Dermis microvascular lymphatic vessel endothelial cell (primary cell): ENCODE measurements at regions not wholly inside any gene's neighbourhood (a gene's known extent, or its start where the extent isn't known, plus 50 kb on each side); places are given as distances from the start of the nearest gene placed in this dataset.

Experiments
- DNase-seq, 2 donors: peaks; one replicate each; pipeline versions ENCODE4 v3.0.0 to v3.0.0-alpha.2; 2010; ENCODE audit warnings: low read depth in 2 of 2

DNA sequence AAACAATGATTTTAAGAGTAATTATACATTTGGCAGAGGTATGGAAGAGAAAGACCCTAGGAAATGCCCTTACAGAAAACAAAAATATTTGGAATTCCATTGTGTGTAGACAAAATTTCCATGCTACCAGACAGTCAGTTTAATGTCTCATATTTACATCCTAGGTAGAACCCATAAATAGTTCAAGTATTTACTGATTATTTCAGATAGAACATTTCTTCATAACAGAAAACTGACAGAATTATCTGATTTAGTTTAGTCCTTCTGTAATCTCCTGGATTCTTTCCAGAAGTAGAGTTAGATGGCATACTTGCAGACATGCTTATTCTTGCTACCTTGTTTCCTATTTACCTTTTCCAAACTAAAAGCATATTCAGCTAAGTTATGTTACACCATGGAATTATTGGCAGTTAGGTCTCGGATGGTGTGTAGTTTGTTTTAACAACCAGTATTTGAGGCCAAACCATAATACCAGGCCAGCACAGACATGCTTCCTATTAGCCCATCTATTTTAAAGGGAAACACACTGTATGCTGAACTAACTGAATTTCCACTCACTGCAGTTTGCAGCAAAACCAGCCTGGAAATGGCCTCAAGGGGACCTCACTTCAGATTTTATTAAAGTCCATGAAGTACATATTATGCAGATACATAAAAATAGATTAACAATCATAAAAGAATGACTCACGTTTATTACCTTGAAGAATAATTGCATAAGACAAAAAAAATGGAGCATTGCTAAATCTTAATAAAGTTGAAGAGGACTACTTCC lies 126.6 kb upstream of the LRIG3 start:
- DNase-seq: peak in 1 of 2 donors; percentile 14

GRCh38 chr12:59044791-59045190 lies 124.5 kb upstream of the LRIG3 start:
- no peak for DNase-seq

DNA sequence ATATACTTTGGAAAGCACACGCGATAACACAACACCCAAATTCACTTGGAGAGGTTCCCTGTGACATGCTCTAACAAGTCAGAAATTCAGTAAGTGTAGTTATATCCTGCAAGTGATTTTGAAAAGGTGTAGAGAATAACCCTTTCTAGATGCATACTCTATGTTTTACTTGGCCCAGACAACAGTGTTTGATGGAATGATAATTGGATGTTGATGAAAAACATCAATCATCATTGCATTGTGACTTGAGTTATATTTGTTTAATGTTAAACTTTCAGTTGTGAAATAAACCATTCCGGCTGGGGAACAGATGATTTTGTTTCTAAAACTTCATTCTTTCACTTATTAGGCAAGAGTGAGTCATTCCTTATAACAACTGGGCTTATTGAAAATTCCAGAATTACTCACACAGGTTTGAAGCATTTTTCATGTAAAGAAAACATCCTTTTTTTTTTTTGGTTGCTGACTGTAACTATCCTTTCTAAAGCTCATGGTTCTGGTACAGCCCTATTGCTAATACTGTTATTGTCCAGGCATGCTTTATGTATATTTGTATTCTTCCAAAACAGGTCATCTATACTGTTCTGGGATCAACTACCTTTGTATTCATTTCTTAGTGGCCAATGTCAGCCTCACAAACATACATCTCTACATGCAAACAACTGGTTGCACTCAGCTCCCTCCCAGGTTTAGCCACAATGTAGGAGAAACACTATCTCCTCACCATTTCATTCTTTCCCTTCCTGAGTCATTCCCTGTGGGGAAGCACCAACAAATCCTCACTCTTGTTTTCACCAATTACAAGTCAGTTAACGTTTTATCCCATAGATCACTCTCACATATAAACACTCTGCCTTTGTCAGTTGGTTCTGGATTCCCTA lies 121.2 kb upstream of the LRIG3 start:
- peak; percentile 75 to 90 for DNase-seq

DNA sequence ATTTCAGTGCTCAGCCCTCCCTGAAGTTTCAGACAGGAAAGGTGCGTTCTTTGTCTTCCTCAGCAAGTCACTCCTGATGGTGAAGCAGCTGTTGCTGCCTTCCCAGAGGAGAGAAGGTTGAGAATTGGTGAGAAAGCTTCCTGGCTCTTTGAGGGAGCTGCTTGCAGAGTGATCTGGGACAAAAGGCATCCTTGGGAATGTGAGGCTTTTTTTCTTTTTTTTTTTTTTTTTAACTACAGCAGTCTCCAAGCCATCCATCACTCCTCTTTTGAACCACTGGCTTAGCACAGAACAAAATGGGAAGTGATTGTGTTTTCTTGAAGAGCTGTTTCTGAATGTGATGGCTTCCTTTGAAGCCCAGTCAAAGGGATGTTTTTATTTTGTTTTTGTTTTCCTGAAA lies 120.4 kb upstream of the LRIG3 start:
- DNase-seq: peak in 1 of 2 donors; percentile 70

- DNase-seq: no peak
Observed at GRCh38 chr12:59040043-59040442, 119.7 kb upstream of the LRIG3 start.

DNA sequence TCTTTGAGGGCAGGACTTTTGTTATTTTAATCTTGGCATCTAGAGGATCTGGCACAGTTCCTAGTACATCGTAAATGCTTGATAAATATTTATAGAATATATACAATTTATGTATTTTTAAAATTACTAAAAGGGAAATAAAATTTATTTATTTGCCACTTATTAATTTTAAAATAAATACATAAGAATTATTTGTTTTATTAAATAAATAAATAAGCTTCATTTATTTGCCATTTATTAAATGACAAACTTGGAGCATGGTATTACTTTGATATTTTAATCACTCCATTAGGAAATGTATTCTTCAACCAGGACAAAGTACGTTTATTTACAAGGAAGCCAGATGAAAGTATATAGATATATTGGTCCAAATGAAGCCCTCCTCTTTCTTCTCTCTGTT lies 118.7 kb upstream of the LRIG3 start:
- DNase-seq: no peak

- DNase-seq: peak in 1 of 2 donors; percentile 80
Observed at GRCh38 chr12:59036973-59037762, 116.9 kb upstream of the LRIG3 start.

DNA sequence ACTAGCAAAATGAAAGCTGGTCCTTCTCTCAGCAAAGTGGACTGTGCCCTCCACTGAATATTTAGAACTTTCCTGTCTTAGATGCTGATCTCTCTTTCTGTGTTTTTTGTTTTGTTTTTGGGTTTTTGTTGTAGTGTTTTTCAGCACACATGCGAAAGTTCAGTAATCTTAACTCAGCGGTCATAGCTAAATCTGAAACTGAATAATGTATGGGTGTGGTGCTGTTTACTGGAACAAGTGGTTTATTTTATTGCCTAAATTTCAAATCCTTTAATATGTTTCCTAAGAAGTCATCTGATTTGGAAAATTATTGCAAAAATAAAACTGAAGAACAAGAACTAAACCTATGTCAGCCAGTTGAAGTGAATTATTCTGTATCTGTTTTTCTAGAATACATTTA lies 116.0 kb upstream of the LRIG3 start:
- DNase-seq: no peak

DNA sequence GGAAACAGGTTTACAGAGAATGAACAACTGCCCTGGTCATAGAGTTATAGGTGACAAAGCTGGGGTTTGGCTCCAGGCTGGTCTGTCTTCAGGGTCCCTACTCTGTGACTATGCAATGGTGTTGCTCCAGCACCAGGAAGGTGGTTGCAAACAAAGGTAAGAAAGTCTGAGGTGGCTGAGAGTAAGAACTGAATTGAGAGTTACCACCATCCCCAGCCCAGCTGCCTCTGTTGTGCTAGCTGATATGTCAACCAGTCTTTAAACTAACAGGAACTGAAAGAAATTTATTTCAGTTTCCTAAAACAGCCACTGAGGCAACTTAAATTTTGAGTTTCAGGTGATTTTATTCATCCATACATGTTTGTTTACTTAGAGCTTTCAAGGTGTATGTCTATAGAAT lies 111.0 kb upstream of the LRIG3 start:
- no peak for DNase-seq

DNA sequence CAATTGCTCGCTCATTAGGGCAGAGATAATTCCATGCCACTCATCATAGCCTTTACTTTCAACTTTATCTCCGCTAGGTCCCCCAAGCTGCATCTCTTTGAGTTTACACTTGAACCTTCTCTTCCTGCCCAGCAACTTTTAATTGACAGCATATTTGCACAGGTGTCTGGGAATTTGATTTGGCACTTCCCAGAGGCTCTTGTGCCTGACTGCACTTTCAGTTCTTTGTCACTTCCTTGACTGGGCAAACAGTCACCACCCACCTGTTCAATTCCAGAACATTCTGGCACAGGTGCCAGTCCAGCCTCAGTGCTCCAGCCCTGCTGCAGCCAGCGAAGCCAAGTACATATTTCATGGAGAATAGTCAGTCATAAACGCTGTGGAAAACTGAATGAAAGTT lies 110.1 kb upstream of the LRIG3 start:
- no peak for DNase-seq

DNA sequence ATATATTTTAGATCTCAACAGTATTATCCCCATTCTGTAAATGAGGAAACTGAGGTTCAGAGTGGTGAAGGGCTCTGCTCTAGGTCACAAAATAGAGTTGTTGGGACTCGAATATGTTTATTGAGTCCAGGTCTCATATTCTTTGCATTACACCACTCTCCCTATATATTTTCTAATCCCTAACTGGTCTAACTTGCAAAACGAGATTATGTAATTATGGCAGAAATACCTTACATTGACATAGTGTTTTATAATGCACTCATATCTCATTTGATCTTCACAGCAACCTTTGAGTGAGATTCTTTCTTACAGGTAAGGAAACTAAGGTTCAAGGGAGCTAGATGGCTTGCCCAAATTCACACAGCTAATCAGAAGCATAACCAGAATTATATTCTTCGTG lies 106.9 kb upstream of the LRIG3 start:
- no peak for DNase-seq

DNA sequence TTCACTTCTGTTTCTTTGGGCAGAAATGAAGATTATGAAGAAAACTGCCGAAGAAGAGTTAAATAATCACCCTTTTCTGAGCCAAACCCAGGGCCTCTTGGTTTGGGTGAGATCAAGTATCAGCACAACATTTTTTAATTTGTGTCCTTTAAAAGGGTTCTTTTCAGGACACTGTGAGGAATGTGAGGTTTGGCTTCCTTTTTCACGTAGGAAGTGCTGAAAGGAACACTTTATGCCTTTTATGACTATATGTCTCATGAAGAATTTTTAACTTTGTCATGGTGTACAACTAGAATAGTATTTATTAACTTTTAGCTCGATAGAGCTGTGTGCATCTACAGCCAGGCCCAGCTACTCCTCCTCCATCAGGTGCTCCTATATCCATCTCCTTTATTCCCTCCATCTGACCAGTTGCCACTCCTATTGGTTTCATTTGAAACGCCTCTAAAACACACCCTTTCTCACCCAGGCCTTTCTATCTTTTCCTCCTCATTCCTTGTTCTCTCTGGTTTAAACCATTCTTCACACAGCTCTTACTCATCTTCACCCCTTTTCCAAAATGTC lies 103.6 kb upstream of the LRIG3 start:
- no peak for DNase-seq

DNA sequence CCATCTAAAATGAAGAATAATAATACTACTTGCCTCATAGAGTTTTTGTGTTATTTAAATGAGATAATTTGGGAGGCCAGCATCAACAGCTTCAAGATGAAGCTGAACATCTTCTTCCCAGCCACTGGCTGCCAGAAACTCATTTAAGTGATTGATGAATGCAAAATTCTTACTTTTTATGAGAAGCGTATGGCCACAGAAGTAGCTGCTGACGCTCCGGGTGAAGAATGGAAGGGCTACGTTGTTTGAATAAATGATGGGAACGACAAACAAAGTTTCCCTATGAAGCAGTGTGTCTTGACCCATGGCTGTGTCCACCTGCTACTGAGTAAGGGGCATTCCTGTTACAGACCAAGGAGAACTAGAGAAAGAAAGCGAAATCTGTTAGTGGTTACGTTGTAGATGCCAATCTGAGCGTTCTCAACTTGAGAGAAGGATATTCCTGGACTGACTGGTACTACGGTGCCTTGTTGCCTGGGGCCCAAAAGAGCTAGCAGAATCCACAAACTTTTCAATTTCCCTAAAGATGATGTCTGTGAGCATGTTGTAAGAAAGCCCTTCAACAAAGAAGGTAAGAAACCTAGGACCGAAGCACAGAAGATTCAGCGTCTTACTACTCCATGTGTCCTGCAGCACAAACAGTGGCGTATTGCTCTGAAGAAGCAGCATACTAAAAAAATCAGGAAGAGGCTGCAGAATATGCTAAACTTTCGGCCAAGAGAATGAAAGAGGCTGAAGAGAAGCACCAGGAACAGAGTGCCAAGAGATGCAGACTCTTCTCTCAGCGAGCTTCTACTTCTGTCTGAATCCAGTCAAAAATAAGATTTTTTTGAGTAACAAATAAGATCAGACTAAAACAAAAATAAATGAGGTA lies 100.0 kb upstream of the LRIG3 start:
- DNase-seq: no peak

DNA sequence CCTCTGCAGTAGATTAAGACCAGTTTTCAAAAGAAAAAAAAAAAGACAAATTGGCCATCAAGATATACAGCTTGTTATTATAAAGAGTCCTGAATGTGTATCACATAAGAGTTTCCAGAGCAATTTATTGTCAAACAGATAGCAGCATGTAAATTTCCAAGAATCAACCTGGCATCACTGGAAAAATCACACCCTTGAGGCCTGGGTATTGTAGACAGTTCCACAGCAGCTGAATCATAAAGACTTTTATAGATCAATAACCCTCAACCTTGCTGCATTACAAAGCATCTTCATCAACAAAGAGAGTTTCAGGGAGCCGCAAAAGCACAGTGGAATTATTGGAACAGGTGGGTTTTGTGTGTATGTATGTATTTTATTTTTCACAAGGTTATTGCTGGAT lies 94.6 kb upstream of the LRIG3 start:
- DNase-seq: no peak

- DNase-seq: no peak
Observed at GRCh38 chr12:59010941-59011340, 90.6 kb upstream of the LRIG3 start.

GRCh38 chr12:59010118-59010517 lies 89.8 kb upstream of the LRIG3 start:
- DNase-seq: no peak

DNA sequence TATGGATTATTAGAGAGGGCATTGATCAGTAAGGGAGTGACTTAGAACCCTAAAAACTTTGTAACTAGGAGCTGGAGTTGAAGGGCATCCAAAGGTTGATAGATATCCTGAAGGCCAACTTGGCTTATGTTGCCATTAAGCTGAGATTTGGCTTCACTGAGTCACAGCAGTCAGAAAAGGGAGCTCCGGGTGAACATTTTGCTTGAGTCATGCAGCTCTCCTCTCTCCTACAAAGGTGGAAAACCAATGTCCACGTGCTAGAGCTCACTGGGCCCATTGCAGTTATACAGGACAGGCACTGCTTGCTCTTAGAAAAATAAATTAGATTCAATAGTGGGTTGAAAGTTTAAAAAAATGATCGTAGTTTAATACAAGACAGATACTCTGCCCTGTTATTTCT lies 87.3 kb upstream of the LRIG3 start:
- no peak for DNase-seq

DNA sequence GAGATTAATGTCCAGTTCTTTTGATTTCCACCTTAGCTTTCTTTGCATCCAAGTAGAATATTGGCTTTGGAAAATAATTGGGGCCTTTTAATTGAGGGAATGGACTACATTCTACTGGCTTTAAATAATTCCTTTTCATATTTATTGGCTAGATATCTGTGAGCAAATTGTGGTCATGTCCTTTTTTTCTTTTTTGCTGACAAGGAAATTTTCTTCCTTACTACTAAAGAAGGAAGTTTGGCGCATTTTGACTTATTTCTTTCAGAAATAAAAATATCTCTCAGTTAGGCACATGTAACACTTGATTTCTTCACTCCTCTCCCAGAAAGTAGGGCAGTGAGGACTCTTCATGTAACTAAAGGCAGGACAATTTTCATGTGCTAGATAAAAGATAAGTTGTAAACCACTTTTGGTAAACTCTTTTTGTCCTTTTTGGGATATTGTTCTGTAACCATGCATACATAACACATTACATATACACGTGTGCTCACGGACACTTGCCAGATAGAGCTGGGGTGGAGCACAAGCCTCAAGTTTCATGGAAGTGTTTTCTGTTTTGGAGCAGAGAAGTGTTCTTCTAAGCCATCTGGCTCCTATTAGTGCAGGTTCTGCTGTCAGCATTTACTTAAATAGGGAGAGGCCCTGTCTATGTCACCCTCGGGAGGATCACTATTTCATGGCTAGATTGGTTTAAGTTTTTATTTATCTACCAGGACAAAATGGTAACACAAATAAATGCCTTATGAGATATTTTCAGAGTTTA lies 85.1 kb upstream of the LRIG3 start:
- no peak for DNase-seq

- no peak for DNase-seq
Observed at GRCh38 chr12:59004456-59004855, 84.2 kb upstream of the LRIG3 start.
